Neuron (in vitro differentiated cells): ENCODE measurements at regions not wholly inside any gene's neighbourhood (a gene's known extent, or its start where the extent isn't known, plus 50 kb on each side); places are given as distances from the start of the nearest gene placed in this dataset.

ENCODE experiments used
- H2AFZ ChIP-seq: one replicate; pipeline ENCODE4 v1.6.1; 2013; ENCODE audit warnings: low read depth, mild to moderate bottlenecking, inconsistent platforms, low read length, moderate library complexity
- H3K27me3 ChIP-seq: one replicate; pipeline ENCODE4 v1.6.1; 2013; ENCODE audit warnings: low read length; ENCODE audit not compliant: insufficient read depth
- H3K36me3 ChIP-seq: one replicate; pipeline ENCODE4 v1.6.1; 2013; ENCODE audit warnings: low read length; ENCODE audit not compliant: insufficient read depth
- H3K4me1 ChIP-seq: one replicate; pipeline ENCODE4 v1.6.1; 2013; ENCODE audit warnings: low read length; ENCODE audit not compliant: insufficient read depth
- H3K4me3 ChIP-seq: 2 replicates; pipeline ENCODE4 v1.5.1; 2013; ENCODE audit warnings: mild to moderate bottlenecking, low read length, moderate library complexity
- H3K9me3 ChIP-seq: one replicate; pipeline ENCODE4 v1.6.1; 2013; ENCODE audit warnings: low read length

DNA sequence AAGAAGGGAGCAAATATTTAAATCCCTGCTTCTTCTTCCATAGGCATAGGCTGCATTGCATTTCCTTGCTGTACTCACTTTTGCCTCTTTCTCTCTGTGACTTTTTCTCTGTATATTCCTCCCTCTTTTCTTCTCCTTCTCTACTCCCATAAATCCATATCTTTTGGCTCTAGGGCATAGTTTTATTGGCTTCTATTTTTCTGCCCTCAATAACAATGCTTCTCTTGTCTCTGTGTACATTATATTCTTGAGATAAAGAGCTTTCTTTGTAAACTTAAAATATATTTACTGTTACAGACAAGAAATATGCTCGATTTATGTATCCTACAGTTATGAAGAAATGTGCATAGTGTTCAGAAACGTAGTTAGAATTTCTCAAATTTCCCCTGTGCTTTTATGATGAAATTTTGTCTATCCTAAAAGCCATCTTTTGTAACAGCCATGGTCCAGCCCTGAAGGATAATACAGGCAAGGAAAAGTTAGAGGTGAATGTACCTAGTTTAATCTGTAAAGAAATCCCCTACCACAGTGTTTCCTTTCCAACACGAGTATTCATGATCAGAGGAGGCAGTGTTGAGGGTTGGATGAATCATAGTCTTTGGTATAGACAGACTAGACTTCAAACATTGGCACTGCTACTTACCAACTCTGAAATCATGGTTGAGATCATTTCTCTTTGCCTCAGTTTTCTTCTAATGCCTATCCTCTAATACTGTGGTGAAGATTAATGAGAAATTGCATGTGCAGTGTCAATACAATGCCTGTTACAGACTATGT is 173.3 kb upstream of the FAR2 start:
- H3K36me3 ChIP-seq: no peaks in the 10 kb centered on the region
- no peaks in the 10 kb centered on the region for H3K9me3 ChIP-seq
- H3K4me3 ChIP-seq: no peak overlapping the region
- H3K27me3 ChIP-seq: no peaks in the 10 kb centered on the region
- no peaks in the 10 kb centered on the region for H3K4me1 ChIP-seq
- no peak overlapping the region for H2AFZ ChIP-seq

DNA sequence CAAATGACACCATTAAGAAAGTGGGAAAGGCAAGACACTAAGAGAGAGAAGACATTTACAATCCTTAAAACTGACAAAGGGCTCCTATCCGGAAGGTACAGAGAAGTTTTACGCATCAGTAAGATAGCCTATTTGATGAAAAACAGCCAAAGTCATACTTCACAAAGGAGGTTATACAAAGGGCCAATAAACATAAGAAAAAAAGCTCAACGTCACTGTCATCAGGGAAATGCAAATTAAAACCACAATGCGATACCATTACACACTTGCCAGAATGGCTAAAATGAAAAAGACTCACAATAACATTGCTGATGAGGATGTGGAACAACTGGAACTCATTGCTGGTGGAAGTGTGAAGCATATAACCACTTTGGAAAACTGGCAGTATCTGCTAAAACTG is 168.6 kb upstream of the FAR2 start:
- Histone ChIP-seq H3K4me3 (no peak overlapping the region), H3K36me3 (no peaks in the 10 kb centered on the region)

DNA sequence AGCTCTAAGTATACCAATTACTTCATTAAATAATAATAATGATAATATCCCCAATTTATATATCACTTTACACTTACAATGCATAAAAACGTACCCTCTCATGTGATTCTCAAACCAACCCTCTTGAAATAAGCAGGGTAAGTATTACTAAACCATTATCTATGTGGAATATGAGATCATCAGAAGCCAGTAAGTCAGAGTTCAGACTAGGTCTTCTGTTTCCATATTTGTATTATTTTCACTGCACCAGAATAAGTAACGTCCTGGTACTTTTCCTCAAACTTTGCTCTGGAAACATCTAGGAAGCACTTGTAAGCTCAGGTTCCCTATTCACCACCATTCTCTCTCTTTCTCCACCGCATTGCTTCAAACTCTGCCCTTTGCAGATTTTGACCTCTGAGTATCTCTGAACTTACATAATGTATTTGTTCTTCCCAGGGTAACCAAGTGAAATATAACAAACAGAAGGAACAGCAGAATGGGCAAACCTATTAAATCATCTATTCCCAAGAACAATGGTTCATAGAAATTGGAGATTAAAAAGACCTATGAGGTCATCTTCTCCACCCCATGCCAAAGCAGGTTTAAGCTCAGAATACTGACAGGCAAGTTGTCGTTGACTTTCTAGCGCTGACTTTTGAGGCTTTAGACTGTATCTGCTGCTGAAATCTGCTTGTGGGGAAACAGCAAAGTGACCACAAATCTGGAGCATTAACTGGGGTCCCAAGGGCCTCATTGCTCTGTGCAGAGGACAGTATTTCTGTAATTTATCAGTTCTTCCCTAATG is 161.3 kb upstream of the FAR2 start:
- no peak overlapping the region for H2AFZ ChIP-seq
- H3K4me3 ChIP-seq: no peak overlapping the region
- H3K4me1 ChIP-seq: no peaks in the 10 kb centered on the region
- H3K27me3 ChIP-seq: no peaks in the 10 kb centered on the region
- no peaks in the 10 kb centered on the region for H3K9me3 ChIP-seq
- H3K36me3 ChIP-seq: no peaks in the 10 kb centered on the region

More for the DNA sequence above, 168.6 kb upstream of the FAR2 start:
- no peak overlapping the region for H2AFZ ChIP-seq
- H3K9me3 ChIP-seq: no peaks in the 10 kb centered on the region
- H3K27me3 ChIP-seq: no peaks in the 10 kb centered on the region
- no peaks in the 10 kb centered on the region for H3K4me1 ChIP-seq

DNA sequence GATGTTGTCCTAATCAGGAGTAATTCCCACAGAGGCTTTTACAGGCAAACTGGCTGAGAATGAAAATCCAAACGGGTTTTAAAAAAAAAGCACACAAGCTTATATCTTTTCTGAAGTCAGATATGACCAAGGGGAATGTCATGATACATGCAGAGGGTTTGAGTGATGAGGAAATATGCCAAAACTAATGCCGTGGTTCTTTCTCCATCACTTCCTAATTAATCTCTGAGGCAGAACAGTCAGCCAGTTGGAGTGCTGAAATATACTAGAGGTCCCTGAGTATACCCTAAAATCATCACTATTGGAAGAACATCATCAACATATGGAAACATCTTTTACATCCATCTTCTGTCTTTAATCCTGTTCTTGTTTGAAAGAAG is 160.8 kb upstream of the FAR2 start:
- Histone ChIP-seq H3K4me3 (no peak overlapping the region), H3K27me3 (no peaks in the 10 kb centered on the region), H3K9me3 (no peaks in the 10 kb centered on the region), H3K36me3 (no peaks in the 10 kb centered on the region), H2AFZ (no peak overlapping the region), H3K4me1 (no peaks in the 10 kb centered on the region)

DNA sequence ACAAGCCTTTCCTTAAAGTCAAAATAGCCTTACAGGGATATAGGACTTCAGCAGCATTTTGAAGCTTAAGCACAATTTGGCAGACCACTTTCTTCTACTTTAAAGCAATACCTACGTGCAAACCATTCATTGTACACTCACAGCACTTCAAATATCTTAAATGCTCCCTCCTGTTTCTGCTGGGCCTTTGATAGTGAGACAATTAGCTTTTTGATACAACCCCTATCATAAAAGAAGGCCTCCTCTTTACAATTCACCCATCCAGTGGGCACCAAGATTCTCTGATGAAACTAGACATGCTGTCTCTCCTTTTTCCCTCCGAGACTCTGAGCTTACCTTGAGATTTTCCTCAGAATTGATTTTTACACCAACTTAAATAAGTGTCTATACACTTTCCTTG is 157.5 kb upstream of the FAR2 start:
- H3K36me3 ChIP-seq: no peaks in the 10 kb centered on the region
- H2AFZ ChIP-seq: no peak overlapping the region
- H3K9me3 ChIP-seq: no peaks in the 10 kb centered on the region
- H3K4me1 ChIP-seq: no peaks in the 10 kb centered on the region
- no peaks in the 10 kb centered on the region for H3K27me3 ChIP-seq
- no peak overlapping the region for H3K4me3 ChIP-seq

DNA sequence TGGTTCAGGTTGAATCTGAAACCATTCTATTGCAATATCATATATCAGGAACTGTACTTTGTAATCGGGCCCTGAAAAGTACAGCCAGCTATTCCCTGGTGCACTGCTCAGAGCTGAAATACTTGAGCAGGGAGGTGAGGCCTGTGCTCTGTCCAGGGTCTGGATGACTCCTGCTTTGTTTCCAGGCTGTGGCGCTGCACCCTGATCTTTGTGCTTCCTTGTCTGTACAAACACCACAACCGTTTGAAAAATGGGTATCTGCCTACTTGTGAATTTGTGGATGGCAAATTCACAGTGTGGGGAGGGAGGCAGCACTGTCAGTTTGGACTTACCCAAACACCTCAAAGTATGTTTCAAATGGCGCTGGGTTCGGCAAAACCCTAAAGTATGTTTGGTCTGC is 155.4 kb upstream of the FAR2 start:
- no peaks in the 10 kb centered on the region for H3K9me3 ChIP-seq
- no peaks in the 10 kb centered on the region for H3K36me3 ChIP-seq
- H3K4me3 ChIP-seq: no peak overlapping the region
- no peaks in the 10 kb centered on the region for H3K4me1 ChIP-seq
- no peaks in the 10 kb centered on the region for H3K27me3 ChIP-seq
- H2AFZ ChIP-seq: no peak overlapping the region

DNA sequence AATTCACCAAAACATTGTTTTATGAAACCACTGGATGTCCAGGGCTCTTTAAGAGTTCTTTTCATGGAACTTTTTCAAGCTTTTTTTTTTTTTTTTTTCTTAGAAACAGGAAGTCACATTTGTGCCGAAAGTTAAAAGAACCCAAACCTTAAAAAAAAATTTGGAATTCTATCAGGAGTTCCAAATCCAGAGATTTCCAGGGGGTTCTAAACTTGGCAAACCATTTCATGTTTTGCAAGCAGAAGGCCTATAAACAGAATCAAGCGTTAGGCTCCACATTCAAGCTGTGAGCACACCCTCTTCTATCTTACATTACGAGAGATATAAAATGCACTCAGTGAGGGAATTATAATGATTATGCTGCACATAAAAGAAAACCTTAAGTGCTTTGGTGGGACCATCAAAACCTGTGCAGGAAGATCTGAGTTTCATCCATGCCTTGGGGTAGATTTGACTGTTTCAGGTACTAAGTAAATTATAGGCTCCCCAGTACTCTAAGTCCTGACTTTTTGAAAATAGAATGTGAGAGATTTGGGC is 154.8 kb upstream of the FAR2 start:
- Histone ChIP-seq H3K9me3 (no peaks in the 10 kb centered on the region), H3K4me3 (no peak overlapping the region), H3K27me3 (no peaks in the 10 kb centered on the region), H3K36me3 (no peaks in the 10 kb centered on the region), H3K4me1 (no peaks in the 10 kb centered on the region), H2AFZ (no peak overlapping the region)

DNA sequence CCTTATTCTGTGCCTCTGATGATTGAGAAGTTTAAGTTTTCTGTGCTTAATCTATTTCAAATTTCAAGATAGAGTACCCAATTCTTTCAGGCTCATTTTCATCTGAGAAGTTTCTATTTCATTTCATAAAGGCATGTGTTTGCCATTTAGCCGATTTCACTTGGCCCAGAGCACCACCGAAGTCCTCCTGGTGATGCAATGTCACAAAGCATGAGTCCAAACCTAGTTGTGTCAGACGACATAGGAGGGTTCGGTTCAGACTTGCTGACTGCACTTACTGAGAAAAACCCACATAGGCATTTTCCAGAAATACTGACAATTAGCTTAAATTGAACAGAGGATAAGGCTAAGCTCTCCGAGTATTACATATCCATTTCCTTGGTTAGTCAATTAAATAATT is 152.4 kb upstream of the FAR2 start:
- Histone ChIP-seq H3K27me3 (no peaks in the 10 kb centered on the region), H3K36me3 (no peaks in the 10 kb centered on the region), H3K4me3 (no peak overlapping the region), H2AFZ (no peak overlapping the region), H3K9me3 (no peaks in the 10 kb centered on the region), H3K4me1 (no peaks in the 10 kb centered on the region)

DNA sequence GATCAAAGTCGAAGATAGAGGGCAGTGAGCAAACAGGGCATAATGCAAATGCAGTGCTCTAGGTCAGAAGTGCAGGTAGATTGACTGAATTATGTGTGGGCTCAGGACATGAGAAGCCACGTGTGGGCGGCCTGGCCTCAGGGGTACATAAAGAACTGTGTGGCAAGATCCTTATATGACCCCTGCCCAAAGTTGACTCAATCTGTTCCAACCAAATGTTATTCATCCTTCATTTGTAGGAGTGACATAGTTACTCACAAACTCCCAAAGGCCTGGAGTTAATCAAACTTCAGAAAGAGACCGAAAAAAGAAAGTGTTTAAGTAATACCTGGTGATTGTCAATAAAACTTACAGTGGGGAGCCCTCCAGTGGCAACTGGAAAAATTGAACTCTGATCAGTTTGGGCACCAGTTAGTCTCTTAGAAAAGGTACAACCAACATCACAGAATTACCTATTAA is 150.4 kb upstream of the FAR2 start:
- Histone ChIP-seq H3K9me3 (no peaks in the 10 kb centered on the region), H3K36me3 (no peaks in the 10 kb centered on the region), H2AFZ (no peak overlapping the region), H3K4me3 (no peak overlapping the region), H3K4me1 (no peaks in the 10 kb centered on the region), H3K27me3 (no peaks in the 10 kb centered on the region)

DNA sequence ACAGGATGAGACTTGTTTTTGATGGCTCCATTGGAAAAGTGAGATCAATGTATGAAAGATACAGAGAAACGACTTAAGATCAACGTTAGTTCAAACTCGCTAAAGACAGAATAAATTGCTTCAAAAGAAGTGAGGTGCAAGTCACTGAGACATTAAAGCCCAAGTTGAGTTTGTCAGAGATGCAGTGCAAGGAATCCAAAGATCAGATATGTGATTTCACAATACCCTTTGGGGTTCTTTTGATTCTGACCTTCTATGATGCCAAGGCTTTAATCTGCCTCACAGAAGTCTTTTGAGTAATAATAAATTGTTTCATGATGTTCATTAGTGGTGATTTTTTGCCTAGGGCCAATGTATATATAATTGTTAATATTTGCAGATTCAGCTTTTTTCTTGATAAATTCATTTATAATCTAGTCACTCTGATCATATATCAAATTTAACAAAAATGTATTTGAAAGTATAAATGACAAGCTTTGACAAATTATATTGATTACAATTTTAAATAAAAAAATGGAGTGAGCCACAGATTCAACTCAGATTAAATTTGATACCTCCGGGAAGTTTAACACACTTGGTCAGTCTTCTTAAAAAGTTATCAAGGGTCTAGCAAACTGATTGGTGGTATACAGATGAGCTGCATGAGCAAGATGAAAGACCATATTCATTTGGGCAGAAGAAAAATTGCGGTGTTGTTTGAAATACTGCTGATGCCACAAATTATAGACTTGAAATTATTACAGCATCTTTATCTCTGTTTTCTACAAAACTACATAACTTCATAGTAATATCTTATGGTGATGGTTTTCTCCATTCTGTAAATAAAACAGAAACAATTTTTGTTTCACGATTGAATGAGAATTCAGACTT is 144.8 kb upstream of the FAR2 start:
- H3K4me3 ChIP-seq: no peak overlapping the region
- H2AFZ ChIP-seq: no peak overlapping the region
- H3K36me3 ChIP-seq: no peaks in the 10 kb centered on the region
- no peaks in the 10 kb centered on the region for H3K27me3 ChIP-seq
- H3K9me3 ChIP-seq: no peaks in the 10 kb centered on the region
- H3K4me1 ChIP-seq: no peaks in the 10 kb centered on the region

DNA sequence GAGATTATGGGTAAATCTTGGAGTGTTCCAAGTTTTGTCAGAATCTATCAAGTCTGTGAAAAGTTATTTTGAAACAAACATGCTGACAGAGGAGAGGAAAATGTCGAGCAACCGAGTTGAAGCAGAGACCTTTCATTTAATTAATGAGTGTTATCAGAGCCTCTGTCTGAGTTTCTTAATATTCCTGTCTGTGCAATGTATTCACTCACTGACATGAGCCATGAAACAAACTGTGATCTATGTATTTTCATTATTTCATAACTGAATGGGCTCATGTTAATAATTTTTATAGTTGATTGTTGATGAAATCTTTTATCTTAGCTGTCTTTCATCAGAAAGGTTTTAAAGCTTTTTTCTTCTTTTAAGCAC is 144.2 kb upstream of the FAR2 start:
- no peak overlapping the region for H2AFZ ChIP-seq
- no peak overlapping the region for H3K4me3 ChIP-seq
- H3K9me3 ChIP-seq: no peaks in the 10 kb centered on the region
- H3K4me1 ChIP-seq: no peaks in the 10 kb centered on the region
- no peaks in the 10 kb centered on the region for H3K27me3 ChIP-seq
- no peaks in the 10 kb centered on the region for H3K36me3 ChIP-seq

DNA sequence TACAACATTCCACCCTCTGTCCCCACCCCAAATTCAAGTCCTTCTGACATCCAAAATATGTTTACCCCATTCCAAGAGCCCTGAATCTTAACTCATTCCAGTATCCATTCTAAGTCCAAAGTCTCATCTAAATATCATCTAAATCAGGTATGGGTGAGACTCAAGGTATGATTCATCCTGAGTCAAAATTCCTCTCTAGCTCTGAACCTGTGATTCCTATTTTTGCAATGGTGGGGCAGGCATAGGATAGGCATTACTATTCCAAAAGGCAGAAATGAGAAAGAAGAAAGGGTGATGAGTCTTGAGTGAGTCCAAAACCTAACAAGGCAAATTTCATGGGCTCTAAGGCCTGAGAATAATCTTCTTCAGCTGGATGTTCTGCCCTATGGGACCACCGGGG is 140.3 kb upstream of the FAR2 start:
- H3K27me3 ChIP-seq: no peaks in the 10 kb centered on the region
- no peaks in the 10 kb centered on the region for H3K4me1 ChIP-seq
- H3K4me3 ChIP-seq: no peak overlapping the region
- H3K9me3 ChIP-seq: no peaks in the 10 kb centered on the region
- no peaks in the 10 kb centered on the region for H3K36me3 ChIP-seq
- no peak overlapping the region for H2AFZ ChIP-seq

DNA sequence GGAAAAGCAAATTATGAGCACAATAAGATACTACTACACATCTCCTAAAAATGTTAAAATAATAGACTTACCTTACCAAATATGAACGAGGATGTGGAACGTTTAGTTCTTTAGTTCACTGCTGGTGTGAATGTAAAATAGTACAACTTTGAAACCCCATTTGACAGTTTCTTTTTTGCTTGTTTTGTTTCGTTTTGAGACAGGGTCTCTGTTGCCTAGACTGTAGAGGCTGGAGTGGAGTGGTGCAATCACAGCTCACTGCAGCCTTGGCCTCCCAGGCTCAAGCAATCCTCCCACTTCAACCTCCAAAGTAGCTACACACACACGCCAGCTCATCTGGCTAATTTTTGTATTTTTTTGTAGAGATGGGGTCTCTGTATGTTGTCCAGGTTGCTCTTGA is 136.4 kb upstream of the FAR2 start:
- Histone ChIP-seq H3K4me1 (no peaks in the 10 kb centered on the region), H3K27me3 (no peaks in the 10 kb centered on the region), H3K36me3 (no peaks in the 10 kb centered on the region), H3K4me3 (no peak overlapping the region), H3K9me3 (no peaks in the 10 kb centered on the region), H2AFZ (no peak overlapping the region)
